Neural cell (in vitro differentiated cells): ENCODE measurements at regions not wholly inside any gene's neighbourhood (a gene's known extent, or its start where the extent isn't known, plus 50 kb on each side); places are given as distances from the start of the nearest gene placed in this dataset.

Source experiments
- H2AFZ ChIP-seq: fragments of 200-600, 300-800 bp; sonication (generic), shearing (Covaris generic); 2 replicates; pipeline ENCODE4 v1.6.0; 2014; ENCODE audit warnings: low read depth, mild to moderate bottlenecking, antibody characterized with exemption, low read length, moderate library complexity
- H3F3A ChIP-seq: fragments of 200-600 bp; shearing (Covaris generic); 2 replicates; pipeline ENCODE4 v1.6.1; 2016; ENCODE audit warnings: mild to moderate bottlenecking, moderate library complexity, mixed read lengths, antibody characterized with exemption, low read length; ENCODE audit not compliant: insufficient read depth, poor library complexity, severe bottlenecking
- H3K27ac ChIP-seq: fragments of 200-600, 300-800 bp; sonication (generic), shearing (Covaris generic); 2 replicates; pipeline ENCODE4 v1.5.1; 2014; ENCODE audit warnings: mild to moderate bottlenecking, low read length, moderate library complexity
- H3K27me3 ChIP-seq: fragments of 300-800, 200-600 bp; sonication (generic), shearing (Covaris generic); 2 replicates; pipeline ENCODE4 v1.6.0; 2014; ENCODE audit warnings: mild to moderate bottlenecking, low read depth, low read length, moderate library complexity; ENCODE audit not compliant: insufficient read depth
- H3K36me3 ChIP-seq: fragments of 300-800, 200-600 bp; sonication (generic), shearing (Covaris generic); 2 replicates; pipeline ENCODE4 v1.5.1; 2014; ENCODE audit warnings: mild to moderate bottlenecking, antibody characterized with exemption, low read length, moderate library complexity; ENCODE audit not compliant: insufficient read depth
- H3K4me2 ChIP-seq: fragments of 300-800, 200-600 bp; sonication (generic), shearing (Covaris generic); 2 replicates; pipeline ENCODE4 v1.6.0; 2014; ENCODE audit warnings: mild to moderate bottlenecking, low read length
- H3K4me3 ChIP-seq: fragments of 300-800, 200-600 bp; sonication (generic), shearing (Covaris generic); 2 replicates; pipeline ENCODE4 v1.5.1; 2014; ENCODE audit warnings: mild to moderate bottlenecking, low read length, moderate library complexity
- H3K79me2 ChIP-seq: fragments of 200-600 bp; shearing (Covaris generic); replicated peaks from 2 replicates; pipeline ENCODE4 v1.6.0; 2014; ENCODE audit warnings: mild to moderate bottlenecking, low read length, moderate library complexity; ENCODE audit not compliant: insufficient read depth
- H3K9ac ChIP-seq: fragments of 300-800, 200-600 bp; sonication (generic), shearing (Covaris generic); 2 replicates; pipeline ENCODE4 v1.6.1; 2016; ENCODE audit warnings: mild to moderate bottlenecking, low read length, mixed read lengths
- H3K9me2 ChIP-seq: fragments of 200-600 bp; shearing (Covaris generic); 2 replicates; pipeline ENCODE4 v1.6.1; 2016; ENCODE audit warnings: mild to moderate bottlenecking, low read length, mixed read lengths; ENCODE audit not compliant: insufficient read depth
- H3K9me3 ChIP-seq: fragments of 200-600, 300-800 bp; sonication (generic), shearing (Covaris generic); 2 replicates; pipeline ENCODE4 v1.6.1; 2016; ENCODE audit warnings: mild to moderate bottlenecking, mixed run types, low read length, moderate library complexity, mixed read lengths
- H4K20me1 ChIP-seq: fragments of 200-600 bp; shearing (Covaris generic); 2 replicates; pipeline ENCODE4 v1.6.1; 2016; ENCODE audit warnings: mild to moderate bottlenecking, mixed run types; ENCODE audit not compliant: insufficient read depth
- EP300 ChIP-seq: fragments of 450-650 bp; conservative IDR thresholded peaks from 2 replicates; pipeline ENCODE4 v1.6.1; 2014; ENCODE audit warnings: antibody characterized with exemption, mild to moderate bottlenecking, moderate library complexity; ENCODE audit not compliant: poor library complexity, severe bottlenecking
- EZH2 ChIP-seq: fragments of 200-600, 300-800 bp; shearing (Covaris generic), sonication (generic); IDR thresholded peaks from 2 replicates; pipeline ENCODE4 v1.6.1; 2014; ENCODE audit warnings: antibody characterized with exemption, low read length, borderline replicate concordance, mild to moderate bottlenecking; ENCODE audit not compliant: insufficient read depth, poor library complexity, severe bottlenecking
- MXI1 ChIP-seq: fragments of 450-650 bp; conservative IDR thresholded peaks from 2 replicates; pipeline ENCODE4 v1.6.1; 2014; ENCODE audit warnings: antibody characterized with exemption, mild to moderate bottlenecking; ENCODE audit not compliant: poor library complexity, severe bottlenecking
- POLR2AphosphoS5 ChIP-seq: IDR thresholded peaks from 2 replicates; pipeline ENCODE4 v1.6.1; 2012
- RAD21 ChIP-seq: fragments of 450-650 bp; conservative IDR thresholded peaks from 2 replicates; pipeline ENCODE4 v1.6.1; 2014; ENCODE audit warnings: antibody characterized with exemption, mild to moderate bottlenecking, moderate library complexity
- SMC3 ChIP-seq: fragments of 450-650 bp; conservative IDR thresholded peaks from 2 replicates; pipeline ENCODE4 v1.6.1; 2014; ENCODE audit warnings: antibody characterized with exemption, mild to moderate bottlenecking, moderate library complexity; ENCODE audit not compliant: poor library complexity
- TAF1 ChIP-seq: IDR thresholded peaks from 2 replicates; pipeline ENCODE4 v1.6.1; 2012; ENCODE audit warnings: low read depth
- TF ChIP-seq, protein P1 (sequence below): IDR thresholded peaks from 2 replicates; pipeline ENCODE4 v1.6.1; 2012; ENCODE audit warnings: borderline replicate concordance
- TF ChIP-seq, protein P2 (sequence below): fragments of 450-650 bp; IDR thresholded peaks from 2 replicates; pipeline ENCODE4 v1.5.1; 2014; ENCODE audit warnings: antibody characterized with exemption, mild to moderate bottlenecking, moderate library complexity; ENCODE audit not compliant: poor library complexity, severe bottlenecking

DNA sequence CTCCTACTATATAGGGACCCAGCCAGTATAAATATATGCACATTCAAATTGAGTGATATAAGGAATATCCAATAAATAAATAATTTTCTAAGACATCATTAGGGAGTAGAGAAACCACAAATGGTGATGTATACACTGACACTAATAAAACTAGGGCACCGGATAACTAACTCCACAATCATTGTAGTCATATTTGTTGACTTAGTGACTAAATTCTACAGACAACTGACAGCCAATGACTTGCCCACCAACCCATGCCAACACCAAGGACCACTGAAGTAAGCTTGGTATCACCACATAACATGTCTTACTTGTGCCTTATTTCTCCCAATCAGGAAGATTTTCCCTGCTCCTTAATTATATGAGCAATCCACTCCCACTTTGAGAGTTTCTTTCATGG lies 139.6 kb upstream of the TRPC6 start:
- no peak overlapping the region for H3K27ac ChIP-seq
- TF ChIP-seq, protein P1, sequence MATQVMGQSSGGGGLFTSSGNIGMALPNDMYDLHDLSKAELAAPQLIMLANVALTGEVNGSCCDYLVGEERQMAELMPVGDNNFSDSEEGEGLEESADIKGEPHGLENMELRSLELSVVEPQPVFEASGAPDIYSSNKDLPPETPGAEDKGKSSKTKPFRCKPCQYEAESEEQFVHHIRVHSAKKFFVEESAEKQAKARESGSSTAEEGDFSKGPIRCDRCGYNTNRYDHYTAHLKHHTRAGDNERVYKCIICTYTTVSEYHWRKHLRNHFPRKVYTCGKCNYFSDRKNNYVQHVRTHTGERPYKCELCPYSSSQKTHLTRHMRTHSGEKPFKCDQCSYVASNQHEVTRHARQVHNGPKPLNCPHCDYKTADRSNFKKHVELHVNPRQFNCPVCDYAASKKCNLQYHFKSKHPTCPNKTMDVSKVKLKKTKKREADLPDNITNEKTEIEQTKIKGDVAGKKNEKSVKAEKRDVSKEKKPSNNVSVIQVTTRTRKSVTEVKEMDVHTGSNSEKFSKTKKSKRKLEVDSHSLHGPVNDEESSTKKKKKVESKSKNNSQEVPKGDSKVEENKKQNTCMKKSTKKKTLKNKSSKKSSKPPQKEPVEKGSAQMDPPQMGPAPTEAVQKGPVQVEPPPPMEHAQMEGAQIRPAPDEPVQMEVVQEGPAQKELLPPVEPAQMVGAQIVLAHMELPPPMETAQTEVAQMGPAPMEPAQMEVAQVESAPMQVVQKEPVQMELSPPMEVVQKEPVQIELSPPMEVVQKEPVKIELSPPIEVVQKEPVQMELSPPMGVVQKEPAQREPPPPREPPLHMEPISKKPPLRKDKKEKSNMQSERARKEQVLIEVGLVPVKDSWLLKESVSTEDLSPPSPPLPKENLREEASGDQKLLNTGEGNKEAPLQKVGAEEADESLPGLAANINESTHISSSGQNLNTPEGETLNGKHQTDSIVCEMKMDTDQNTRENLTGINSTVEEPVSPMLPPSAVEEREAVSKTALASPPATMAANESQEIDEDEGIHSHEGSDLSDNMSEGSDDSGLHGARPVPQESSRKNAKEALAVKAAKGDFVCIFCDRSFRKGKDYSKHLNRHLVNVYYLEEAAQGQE = no peak
- no peak for TF ChIP-seq MXI1
- no peaks in the 10 kb centered on the region for H3K9me3 ChIP-seq
- no peaks in the 10 kb centered on the region for H3K36me3 ChIP-seq
- no peaks in the 10 kb centered on the region for H3K79me2 ChIP-seq
- H3K4me3 ChIP-seq = no peak overlapping the region
- no peaks in the 10 kb centered on the region for H3K27me3 ChIP-seq
- no peaks in the 10 kb centered on the region for H4K20me1 ChIP-seq
- H3K4me2 ChIP-seq = no peak overlapping the region
- H3K9ac ChIP-seq = no peak overlapping the region
- H3F3A ChIP-seq = no peaks in the 10 kb centered on the region
- no peak overlapping the region for H2AFZ ChIP-seq
- H3K9me2 ChIP-seq = no peaks in the 10 kb centered on the region

DNA sequence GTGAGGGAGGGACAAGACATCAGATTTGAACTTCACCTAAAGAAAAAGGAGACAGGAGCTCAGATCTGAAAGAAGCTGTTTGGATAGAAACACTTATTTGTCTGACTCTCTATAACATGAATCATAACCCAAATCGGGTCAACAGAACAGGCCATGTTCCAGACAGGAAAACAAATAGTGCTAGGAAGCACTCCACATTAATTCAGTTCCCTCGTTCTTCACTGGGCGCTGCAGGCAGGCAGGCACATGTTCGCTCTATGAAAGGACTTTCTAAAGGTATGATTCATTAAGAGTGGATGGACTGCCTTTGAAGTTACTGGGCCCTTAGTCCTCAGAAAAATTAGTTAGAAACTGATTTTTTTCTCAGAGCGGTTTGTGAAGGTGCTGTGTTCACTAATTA lies 137.5 kb upstream of the TRPC6 start:
- Histone ChIP-seq H4K20me1 (no peaks in the 10 kb centered on the region), H2AFZ (no peak overlapping the region), H3K36me3 (no peaks in the 10 kb centered on the region), H3K9me3 (no peaks in the 10 kb centered on the region), H3K27ac (no peak overlapping the region), H3F3A (no peaks in the 10 kb centered on the region), H3K27me3 (no peaks in the 10 kb centered on the region), H3K4me2 (no peak overlapping the region), H3K9ac (no peak overlapping the region), H3K9me2 (no peaks in the 10 kb centered on the region), H3K4me3 (no peak overlapping the region), H3K79me2 (no peaks in the 10 kb centered on the region)
- TF ChIP-seq, protein P1 = no peak
- TF ChIP-seq EZH2 (no peak), MXI1 (no peak), SMC3 (no peak), RAD21 (no peak), POLR2AphosphoS5 (no peak), EP300 (no peak), TAF1 (no peak)
- TF ChIP-seq, protein P2, sequence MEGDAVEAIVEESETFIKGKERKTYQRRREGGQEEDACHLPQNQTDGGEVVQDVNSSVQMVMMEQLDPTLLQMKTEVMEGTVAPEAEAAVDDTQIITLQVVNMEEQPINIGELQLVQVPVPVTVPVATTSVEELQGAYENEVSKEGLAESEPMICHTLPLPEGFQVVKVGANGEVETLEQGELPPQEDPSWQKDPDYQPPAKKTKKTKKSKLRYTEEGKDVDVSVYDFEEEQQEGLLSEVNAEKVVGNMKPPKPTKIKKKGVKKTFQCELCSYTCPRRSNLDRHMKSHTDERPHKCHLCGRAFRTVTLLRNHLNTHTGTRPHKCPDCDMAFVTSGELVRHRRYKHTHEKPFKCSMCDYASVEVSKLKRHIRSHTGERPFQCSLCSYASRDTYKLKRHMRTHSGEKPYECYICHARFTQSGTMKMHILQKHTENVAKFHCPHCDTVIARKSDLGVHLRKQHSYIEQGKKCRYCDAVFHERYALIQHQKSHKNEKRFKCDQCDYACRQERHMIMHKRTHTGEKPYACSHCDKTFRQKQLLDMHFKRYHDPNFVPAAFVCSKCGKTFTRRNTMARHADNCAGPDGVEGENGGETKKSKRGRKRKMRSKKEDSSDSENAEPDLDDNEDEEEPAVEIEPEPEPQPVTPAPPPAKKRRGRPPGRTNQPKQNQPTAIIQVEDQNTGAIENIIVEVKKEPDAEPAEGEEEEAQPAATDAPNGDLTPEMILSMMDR = no peak
